Thoracic aorta (tissue), 2 donors: ENCODE measurements at regions not wholly inside any gene's neighbourhood (a gene's known extent, or its start where the extent isn't known, plus 50 kb on each side); places are given as distances from the start of the nearest gene placed in this dataset.

ENCODE experiments used
- ATAC-seq: fragments of 150-250 bp; one replicate; pipeline ENCODE4 v1.8.0; 2017; ENCODE audit warnings: low read depth; ENCODE audit not compliant: insufficient number of reproducible peaks, low FRiP score
- DNase-seq: peaks from one replicate; pipeline ENCODE4 v3.0.0-alpha.2; 2020; ENCODE audit warnings: low spot score
- H3K27ac ChIP-seq, 2 donors: fragments of 200-600 bp; sonication (generic); 1 replicate in 1 of 2; 2 replicates in 1 of 2; pipeline ENCODE4 v1.5.1; 2016; ENCODE audit warnings: mild to moderate bottlenecking in 2 of 2, moderate library complexity in 2 of 2
- H3K27me3 ChIP-seq: fragments of 200-600 bp; sonication (generic); replicated peaks from 2 replicates; pipeline ENCODE4 v1.6.0; 2016; ENCODE audit warnings: mild to moderate bottlenecking; ENCODE audit not compliant: insufficient read depth
- H3K36me3 ChIP-seq: fragments of 200-600 bp; sonication (generic); one replicate; pipeline ENCODE4 v1.5.1; 2016
- H3K4me1 ChIP-seq, 2 donors: fragments of 200-600 bp; sonication (generic); 1 replicate in 1 of 2; 2 replicates in 1 of 2; pipeline versions ENCODE4 v1.5.1 to v1.6.0; 2016; ENCODE audit warnings: low read depth in 2 of 2, mild to moderate bottlenecking in 1 of 2; ENCODE audit not compliant: control insufficient read depth in 1 of 2
- H3K4me3 ChIP-seq: fragments of 200-600 bp; sonication (generic); 2 replicates; pipeline ENCODE4 v1.5.1; 2016; ENCODE audit warnings: mild to moderate bottlenecking
- H3K9me3 ChIP-seq: fragments of 200-600 bp; sonication (generic); 2 replicates; pipeline ENCODE4 v1.5.1; 2016
- CTCF ChIP-seq: fragments of 200-600 bp; sonication (generic); IDR thresholded peaks from one replicate; pipeline ENCODE4 v1.5.1; 2019; ENCODE audit warnings: antibody characterized with exemption

GRCh38 chr16:49161191-49161590, 120.4 kb downstream of the CBLN1 start:
- Histone ChIP-seq H3K9me3 (no peaks in the 10 kb centered on the region), H3K36me3 (no peaks in the 10 kb centered on the region), H3K27me3 (no peaks in the 10 kb centered on the region), H3K4me1 (no peaks in the 10 kb centered on the region), H3K27ac (no peak overlapping the region), H3K4me3 (no peak overlapping the region)
- no peak for ATAC-seq
- DNase-seq, result no peak
- no peak for TF ChIP-seq CTCF

GRCh38 chr16:49158029-49158642, 123.5 kb downstream of the CBLN1 start:
- Histone ChIP-seq H3K36me3 (no peaks in the 10 kb centered on the region), H3K4me3 (no peak overlapping the region), H3K27me3 (no peaks in the 10 kb centered on the region), H3K9me3 (no peaks in the 10 kb centered on the region), H3K4me1 (no peaks in the 10 kb centered on the region), H3K27ac (no peak overlapping the region)
- no peak for TF ChIP-seq CTCF
- ATAC-seq (no peak), DNase-seq (no peak)

- DNase-seq (no peak), ATAC-seq (no peak)
- no peaks in the 10 kb centered on the region for H3K9me3 ChIP-seq
- no peak for TF ChIP-seq CTCF
- no peaks in the 10 kb centered on the region for H3K4me1 ChIP-seq
- H3K27me3 ChIP-seq, result no peaks in the 10 kb centered on the region
- no peak overlapping the region for H3K4me3 ChIP-seq
- no peak overlapping the region for H3K27ac ChIP-seq
- no peaks in the 10 kb centered on the region for H3K36me3 ChIP-seq
Measured at GRCh38 chr16:49150341-49150740, 131.3 kb downstream of the CBLN1 start.

- Histone ChIP-seq H3K36me3 (no peaks in the 10 kb centered on the region), H3K4me1 (no peaks in the 10 kb centered on the region), H3K27ac (no peak overlapping the region), H3K4me3 (no peak overlapping the region), H3K27me3 (no peaks in the 10 kb centered on the region), H3K9me3 (no peaks in the 10 kb centered on the region)
- no peak for TF ChIP-seq CTCF
- no peak for ATAC-seq
- DNase-seq, result no peak
Measured at GRCh38 chr16:49148410-49148809, 133.2 kb downstream of the CBLN1 start.

- Histone ChIP-seq H3K4me1 (no peaks in the 10 kb centered on the region), H3K9me3 (peaks cover 6% of the 10 kb centered on the region), H3K27ac (no peak overlapping the region), H3K4me3 (no peak overlapping the region), H3K27me3 (no peaks in the 10 kb centered on the region), H3K36me3 (no peaks in the 10 kb centered on the region)
- DNase-seq, result no peak
- ATAC-seq, result no peak
- no peak for TF ChIP-seq CTCF
Measured at GRCh38 chr16:49140618-49141017, 141.0 kb downstream of the CBLN1 start.
